ACHN (cell line): ENCODE measurements at regions not wholly inside any gene's neighbourhood (a gene's known extent, or its start where the extent isn't known, plus 50 kb on each side); places are given as distances from the start of the nearest gene placed in this dataset.
"Not testable (repeated sequence)": the region's sequence is repeated elsewhere in the genome, so short reads cannot be mapped to it uniquely, and the experiment has no call there.

Experiments
- DNase-seq: peaks from one replicate; pipeline ENCODE4 v3.0.0-alpha.2; 2015
- in situ Hi-C: cut with HindIII; loops from 2 replicates; pipeline ENCODE4 v1.10.0; 2017; ENCODE audit warnings: low sequenced_read_pairs, low pct_ligation_motif_present, low pct_unique_long_range_greater_than_20kb

GRCh38 chr15:34528055-34528754, 55.2 kb downstream of the GOLGA8B start:
- in situ Hi-C loops, DNase-seq: not testable (repeated sequence)

DNA sequence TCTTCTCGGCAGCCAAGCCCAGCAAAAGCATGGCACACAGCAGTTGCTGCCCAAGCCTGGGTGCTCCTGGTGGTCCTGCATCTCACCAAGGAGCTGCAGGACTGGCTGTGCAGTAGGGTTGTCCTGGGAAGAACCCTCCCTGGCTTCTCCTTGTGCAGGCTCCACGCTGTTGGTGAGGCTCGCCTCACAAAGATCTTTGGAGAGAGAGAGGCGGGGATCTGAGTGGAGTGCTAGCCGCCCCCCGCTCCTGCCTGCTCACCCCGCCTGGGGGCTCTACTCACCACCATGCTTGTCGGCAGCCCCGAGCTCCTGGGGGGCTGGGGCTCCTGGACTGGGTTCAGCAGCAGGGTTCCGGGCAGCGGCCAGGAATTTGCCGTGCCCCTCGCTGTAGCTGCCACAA, 55.8 kb downstream of the GOLGA8B start:
- in situ Hi-C loops, DNase-seq: not testable (repeated sequence)

DNA sequence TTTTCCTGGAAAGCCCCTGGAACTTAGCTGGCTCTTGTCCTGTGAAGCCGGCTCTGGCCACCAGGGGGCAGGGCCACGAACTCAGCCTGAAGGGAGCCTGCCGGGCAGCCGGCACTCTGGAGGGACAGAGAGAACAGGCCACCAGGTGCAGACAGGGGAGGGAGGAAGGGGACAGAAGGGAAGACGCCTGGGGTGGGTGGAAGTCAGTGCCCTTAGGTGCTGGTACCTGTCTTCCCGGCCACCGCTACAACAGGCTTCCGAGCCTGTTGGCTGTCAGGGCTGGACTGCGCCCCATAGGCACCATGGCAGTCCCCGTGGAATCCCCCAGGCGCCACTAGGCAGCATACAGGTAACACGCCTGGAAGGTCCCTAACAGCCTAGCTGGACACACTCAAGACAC, 59.6 kb downstream of the GOLGA8B start:
- in situ Hi-C loops, result not testable (repeated sequence)

DNA sequence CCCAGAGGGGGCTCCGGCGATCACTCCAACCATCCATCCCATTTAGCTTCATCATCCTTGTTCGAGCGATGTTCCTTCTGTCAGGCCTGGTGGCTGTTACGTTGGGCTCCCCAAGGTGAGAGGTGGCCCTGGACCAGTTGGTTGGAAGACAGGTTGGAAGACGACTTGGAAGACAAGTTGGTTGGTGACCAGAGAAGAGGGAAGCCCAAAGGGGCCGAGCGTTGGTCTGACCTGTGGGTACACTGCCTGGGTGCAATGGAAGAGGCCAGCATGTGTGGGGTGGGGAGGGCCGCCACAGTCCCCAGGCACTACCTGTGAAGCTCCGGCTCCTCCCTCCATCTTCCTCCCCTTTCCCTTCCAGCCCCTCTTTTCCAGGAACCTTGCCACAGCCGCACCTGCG, 60.9 kb downstream of the GOLGA8B start:
- DNase-seq, in situ Hi-C loops: not testable (repeated sequence)

More for the DNA sequence above, 59.6 kb downstream of the GOLGA8B start:
- DNase-seq, result not testable (repeated sequence)

DNA sequence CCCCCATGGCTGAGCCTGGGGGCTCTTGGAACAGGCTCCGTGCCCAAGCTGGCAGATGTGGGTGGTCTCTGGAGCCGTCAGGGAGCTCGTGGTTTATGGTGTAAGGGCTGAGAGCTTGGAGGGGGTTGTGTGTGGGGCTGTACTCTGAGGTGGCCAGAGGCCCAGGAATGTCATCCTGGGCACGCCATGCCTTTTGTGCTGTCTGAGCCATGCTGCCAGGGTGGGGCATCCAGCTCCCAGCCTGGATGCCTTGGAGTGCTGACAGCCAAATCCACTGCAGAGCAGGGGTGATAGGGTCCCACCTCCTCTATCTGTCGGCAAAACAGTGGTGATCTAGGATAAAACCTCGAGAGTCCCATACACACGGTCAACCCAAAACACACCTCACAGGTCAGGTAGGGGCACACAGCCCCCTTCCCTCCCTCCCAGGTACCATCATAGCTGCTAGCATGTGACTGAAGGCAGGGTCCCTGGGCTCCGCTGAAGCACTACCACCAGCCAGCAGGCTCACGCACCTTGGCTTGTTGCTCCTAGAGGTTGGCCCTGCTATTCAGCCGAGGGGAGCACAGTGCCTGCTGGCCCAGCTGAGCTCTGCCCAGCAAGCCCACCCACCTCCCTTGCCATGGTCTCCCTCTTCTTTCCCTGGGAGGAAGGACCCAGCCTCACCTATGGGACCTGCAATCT, 61.5 kb downstream of the GOLGA8B start:
- DNase-seq, in situ Hi-C loops: not testable (repeated sequence)

GRCh38 chr15:34520566-34520965, 62.9 kb downstream of the GOLGA8B start:
- in situ Hi-C loops, result no loop called here
- no peak for DNase-seq

DNA sequence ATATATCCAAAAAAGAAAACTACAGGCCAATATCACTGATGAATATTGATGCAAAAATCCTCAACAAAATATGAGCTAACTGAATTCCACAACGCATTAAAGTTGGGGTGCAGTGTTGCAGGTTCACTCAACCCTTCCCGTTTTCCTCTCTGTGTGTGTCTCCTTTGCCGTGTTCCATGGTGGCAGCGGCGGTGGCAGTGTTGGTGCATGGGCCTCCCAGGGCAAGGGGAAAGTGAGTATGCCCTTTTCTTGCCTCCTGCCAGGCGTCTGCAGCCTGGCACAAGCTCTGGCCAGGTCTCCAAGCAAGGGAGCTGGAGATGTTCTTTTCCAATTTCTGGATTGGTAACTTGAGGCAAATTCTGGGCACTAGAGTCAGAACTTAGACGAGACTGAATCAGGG, 63.4 kb downstream of the GOLGA8B start:
- DNase-seq, in situ Hi-C loops: not testable (repeated sequence)

GRCh38 chr15:34514251-34514670, 69.2 kb downstream of the GOLGA8B start:
- DNase-seq, result peak; percentile 20
- in situ Hi-C loops, result no loop called here

DNA sequence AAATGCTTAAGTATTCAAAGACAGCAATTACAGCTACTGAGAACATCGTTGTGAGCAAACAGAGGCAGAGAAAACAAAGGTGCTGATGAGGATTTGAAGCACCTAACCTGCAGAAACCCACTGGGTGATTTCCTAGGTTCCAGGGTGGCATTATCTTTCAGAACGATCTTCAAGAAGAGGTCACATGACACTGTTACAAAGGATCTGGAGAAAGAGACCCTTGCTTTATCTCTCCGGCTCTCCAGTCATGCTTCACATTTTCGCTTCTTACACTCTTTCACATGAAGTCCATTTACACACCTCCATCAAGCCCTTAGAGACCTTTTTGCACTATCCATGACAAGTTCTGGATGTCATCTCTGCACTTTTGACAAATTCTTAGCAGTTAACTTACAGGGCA, 70.8 kb downstream of the GOLGA8B start:
- DNase-seq, result no peak

GRCh38 chr15:34501131-34501530, 63.5 kb upstream of the GOLGA8A start:
- DNase-seq, result no peak
- in situ Hi-C loops, result no loop called here

More for the DNA sequence above, 70.8 kb downstream of the GOLGA8B start:
- in situ Hi-C loops, result no loop called here

GRCh38 chr15:34496207-34496995, 58.8 kb upstream of the GOLGA8A start:
- in situ Hi-C loops, result no loop called here

DNA sequence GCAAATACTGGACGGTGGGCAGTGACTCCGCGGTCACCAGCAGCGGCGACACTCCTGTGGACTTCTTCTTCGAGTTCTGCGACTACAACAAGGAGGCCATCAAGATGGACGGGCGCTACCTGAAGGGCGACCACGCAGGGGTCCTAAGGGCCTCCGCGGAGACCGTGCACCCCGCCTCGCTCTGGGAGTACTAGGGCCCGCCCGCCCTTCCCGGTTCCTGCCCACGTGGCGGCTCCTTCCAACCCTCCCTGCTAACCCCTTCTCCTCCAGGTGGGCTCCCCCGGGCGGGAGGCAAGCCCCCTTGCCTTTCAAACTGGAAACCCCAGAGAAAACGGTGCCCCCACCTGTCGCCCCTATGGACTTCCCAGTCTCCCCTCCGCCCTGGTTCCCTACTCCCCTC, 58.1 kb upstream of the GOLGA8A start:
- in situ Hi-C loops, DNase-seq: not testable (repeated sequence)

More at GRCh38 chr15:34496207-34496995, 58.8 kb upstream of the GOLGA8A start:
- no peak for DNase-seq

DNA sequence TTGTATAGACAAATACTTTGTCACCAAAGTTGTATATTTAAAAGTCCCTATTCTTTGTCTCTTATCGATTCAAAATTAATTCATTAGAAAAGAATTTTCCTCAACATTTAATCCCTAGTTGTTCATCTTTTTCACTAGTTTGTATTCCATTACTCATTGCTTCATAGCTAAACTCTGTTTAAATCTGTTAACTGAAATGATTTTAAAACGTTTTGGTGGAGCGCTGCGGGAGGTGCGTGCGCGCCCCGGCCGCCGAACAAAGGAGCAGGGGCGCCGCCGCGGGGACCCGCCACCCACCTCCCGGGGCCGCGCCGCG, 56.4 kb upstream of the GOLGA8A start:
- in situ Hi-C loops, result no loop called here
- no peak for DNase-seq

- DNase-seq, result no peak
- in situ Hi-C loops, result no loop called here
These were observed 55.4 kb upstream of the GOLGA8A start for GRCh38 chr15:34493001-34493400.

DNA sequence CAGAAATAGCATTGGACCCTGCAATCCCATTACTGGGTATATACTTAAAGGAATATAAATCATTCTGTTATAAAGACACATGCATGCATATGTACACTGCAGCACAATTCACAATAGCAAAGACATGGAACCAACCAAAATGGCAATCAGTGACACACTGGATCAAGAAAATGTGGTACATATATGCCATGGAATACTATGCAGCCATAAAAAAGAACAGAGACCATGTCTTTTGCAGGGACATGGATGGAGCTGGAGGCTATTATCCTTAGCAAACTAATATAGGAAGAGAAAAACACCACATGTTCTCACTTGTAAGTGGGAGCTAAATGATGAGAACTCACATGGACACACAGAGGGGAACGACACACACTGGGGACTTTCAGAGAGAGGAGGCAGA, 53.9 kb upstream of the GOLGA8A start:
- in situ Hi-C loops, DNase-seq: not testable (repeated sequence)

DNA sequence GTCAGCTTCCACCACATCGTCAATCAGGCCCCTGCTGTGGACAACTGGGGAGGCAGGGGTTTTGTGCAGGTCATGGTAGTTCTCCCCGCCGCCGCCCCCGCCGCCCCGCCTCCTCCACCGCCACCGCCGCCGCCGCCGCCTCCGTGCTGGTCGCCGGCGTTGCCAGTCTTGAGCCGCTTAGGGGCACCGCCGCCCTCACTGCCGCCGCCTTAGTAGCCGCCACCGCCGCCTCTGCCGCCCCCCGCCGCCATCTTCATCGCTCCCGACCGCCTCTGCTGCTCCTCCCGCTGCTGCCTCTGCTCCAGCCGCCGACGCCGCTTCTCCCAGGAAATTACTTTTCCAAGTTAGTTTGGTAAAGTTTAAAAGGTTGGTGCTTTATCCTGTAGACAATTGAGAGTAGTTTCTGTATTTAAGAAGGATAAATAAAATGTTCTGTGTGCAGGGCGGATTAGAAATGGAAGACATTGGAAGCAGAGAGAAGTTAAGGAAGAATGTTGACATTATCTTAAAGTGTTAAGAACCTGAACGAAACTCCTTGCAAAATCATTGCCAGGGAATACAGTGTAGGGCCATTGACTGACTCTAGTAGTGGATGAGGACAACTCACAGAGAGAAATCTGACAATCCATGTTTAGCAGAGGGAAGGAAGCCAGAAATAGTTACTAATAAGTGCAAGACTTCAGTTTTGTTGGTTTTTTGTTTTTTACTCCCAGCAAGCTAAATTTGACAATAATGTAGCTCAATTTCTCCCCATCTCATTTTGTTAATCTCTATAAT, 53.0 kb upstream of the GOLGA8A start:
- no peak for DNase-seq
- in situ Hi-C loops, result no loop called here

GRCh38 chr15:34488973-34489959, 51.7 kb upstream of the GOLGA8A start:
- DNase-seq, in situ Hi-C loops: not testable (repeated sequence)
